Skeletal muscle tissue (tissue), 3 donors: ENCODE measurements at regions not wholly inside any gene's neighbourhood (a gene's known extent, or its start where the extent isn't known, plus 50 kb on each side); places are given as distances from the start of the nearest gene placed in this dataset.
A peak's percentile ranks its signal among the peaks of the same experiment; 100 is the strongest.

Experiments
- H3K27ac ChIP-seq: one replicate; pipeline ENCODE4 v1.7.0; 2013; ENCODE audit warnings: mild to moderate bottlenecking, low read depth, low read length, inconsistent platforms
- H3K27me3 ChIP-seq, 3 donors: one replicate each; pipeline ENCODE4 v1.7.0; 2013; ENCODE audit warnings: low read length in 3 of 3; ENCODE audit not compliant: control insufficient read depth in 3 of 3, insufficient read depth in 3 of 3
- H3K36me3 ChIP-seq, 3 donors: one replicate each; pipeline ENCODE4 v1.7.0; 2013; ENCODE audit warnings: low read length in 3 of 3; ENCODE audit not compliant: control insufficient read depth in 3 of 3, insufficient read depth in 3 of 3
- H3K4me1 ChIP-seq, 3 donors: one replicate each; pipeline ENCODE4 v1.7.0; 2013; ENCODE audit warnings: low read length in 3 of 3, mild to moderate bottlenecking in 3 of 3; ENCODE audit not compliant: control insufficient read depth in 3 of 3, insufficient read depth in 3 of 3
- H3K4me3 ChIP-seq, 3 donors: one replicate each; pipeline ENCODE4 v1.7.0; 2013; ENCODE audit warnings: low read length in 3 of 3
- H3K9ac ChIP-seq, 3 donors: one replicate each; pipeline ENCODE4 v1.7.0; 2013; ENCODE audit warnings: low read length in 3 of 3, mild to moderate bottlenecking in 3 of 3, moderate library complexity in 2 of 3, low read depth in 1 of 3
- H3K9me3 ChIP-seq, 3 donors: one replicate each; pipeline ENCODE4 v1.7.0; 2013; ENCODE audit warnings: low read length in 3 of 3; ENCODE audit not compliant: control insufficient read depth in 3 of 3
- donor health status: Osteomylitis.

- H3K27me3 ChIP-seq: no peaks in the 10 kb centered on the region
- no peak overlapping the region for H3K4me3 ChIP-seq
- H3K36me3 ChIP-seq: no peaks in the 10 kb centered on the region
- no peaks in the 10 kb centered on the region for H3K9me3 ChIP-seq
- no peak overlapping the region for H3K9ac ChIP-seq
- H3K4me1 ChIP-seq: peaks cover 0 to 3% (median 2%) of the 10 kb centered on the region in 3 donors
- H3K27ac ChIP-seq: no peak overlapping the region
These were observed 235.9 kb upstream of the ZNF32 start for GRCh38 chr10:43884501-43885105.

GRCh38 chr10:43882711-43883110, 234.0 kb upstream of the ZNF32 start:
- Histone ChIP-seq H3K36me3 (no peaks in the 10 kb centered on the region), H3K4me3 (no peak overlapping the region), H3K27me3 (no peaks in the 10 kb centered on the region), H3K9ac (no peak overlapping the region), H3K4me1 (peaks cover 0 to 10% (median 7%) of the 10 kb centered on the region in 3 donors), H3K27ac (no peak overlapping the region), H3K9me3 (no peaks in the 10 kb centered on the region)

GRCh38 chr10:43881657-43882056, 233.0 kb upstream of the ZNF32 start:
- no peak overlapping the region for H3K27ac ChIP-seq
- no peak overlapping the region for H3K9ac ChIP-seq
- H3K4me1 ChIP-seq: peaks cover 0 to 11% (median 7%) of the 10 kb centered on the region in 3 donors
- no peaks in the 10 kb centered on the region for H3K27me3 ChIP-seq
- H3K9me3 ChIP-seq: no peaks in the 10 kb centered on the region
- no peaks in the 10 kb centered on the region for H3K36me3 ChIP-seq
- H3K4me3 ChIP-seq: no peak overlapping the region

- Histone ChIP-seq H3K27ac (no peak overlapping the region), H3K9ac (no peak overlapping the region), H3K36me3 (no peaks in the 10 kb centered on the region), H3K4me3 (no peak overlapping the region), H3K9me3 (no peaks in the 10 kb centered on the region), H3K27me3 (no peaks in the 10 kb centered on the region), H3K4me1 (peaks cover 0 to 11% (median 7%) of the 10 kb centered on the region in 3 donors)
These were observed 231.5 kb upstream of the ZNF32 start for GRCh38 chr10:43880160-43880559.

- Histone ChIP-seq H3K4me3 (no peak overlapping the region), H3K27me3 (no peaks in the 10 kb centered on the region), H3K36me3 (no peaks in the 10 kb centered on the region), H3K27ac (no peak overlapping the region), H3K9me3 (no peaks in the 10 kb centered on the region), H3K9ac (no peak overlapping the region), H3K4me1 (peaks cover 0 to 11% (median 7%) of the 10 kb centered on the region in 3 donors)
These were observed 231.1 kb upstream of the ZNF32 start for GRCh38 chr10:43879742-43880141.

- no peaks in the 10 kb centered on the region for H3K27me3 ChIP-seq
- H3K36me3 ChIP-seq: no peaks in the 10 kb centered on the region
- peaks cover 0 to 11% (median 7%) of the 10 kb centered on the region in 3 donors for H3K4me1 ChIP-seq
- peak overlapping the region; percentile 36 for H3K27ac ChIP-seq
- H3K9ac ChIP-seq: no peak overlapping the region
- no peak overlapping the region for H3K4me3 ChIP-seq
- no peaks in the 10 kb centered on the region for H3K9me3 ChIP-seq
These were observed 230.5 kb upstream of the ZNF32 start for GRCh38 chr10:43879162-43879561.

GRCh38 chr10:43878386-43878785, 229.7 kb upstream of the ZNF32 start:
- Histone ChIP-seq H3K9ac (peak overlapping the region in 1 of 3 donors; percentile 54), H3K27ac (peak overlapping the region; percentile 36), H3K4me1 (peaks cover 0 to 11% (median 7%) of the 10 kb centered on the region in 3 donors)

GRCh38 chr10:43876976-43877375, 228.3 kb upstream of the ZNF32 start:
- Histone ChIP-seq H3K9me3 (no peaks in the 10 kb centered on the region), H3K36me3 (no peaks in the 10 kb centered on the region), H3K4me3 (no peak overlapping the region), H3K4me1 (peaks cover 0 to 11% (median 7%) of the 10 kb centered on the region in 3 donors), H3K9ac (no peak overlapping the region), H3K27ac (no peak overlapping the region), H3K27me3 (no peaks in the 10 kb centered on the region)

More at GRCh38 chr10:43878386-43878785, 229.7 kb upstream of the ZNF32 start:
- H3K4me3 ChIP-seq: no peak overlapping the region
- H3K36me3 ChIP-seq: no peaks in the 10 kb centered on the region
- H3K9me3 ChIP-seq: no peaks in the 10 kb centered on the region
- H3K27me3 ChIP-seq: no peaks in the 10 kb centered on the region

GRCh38 chr10:43874984-43875383, 226.3 kb upstream of the ZNF32 start:
- Histone ChIP-seq H3K27me3 (no peaks in the 10 kb centered on the region), H3K36me3 (no peaks in the 10 kb centered on the region), H3K9me3 (no peaks in the 10 kb centered on the region), H3K4me1 (peaks cover 0 to 11% (median 7%) of the 10 kb centered on the region in 3 donors), H3K4me3 (no peak overlapping the region), H3K27ac (no peak overlapping the region), H3K9ac (no peak overlapping the region)

GRCh38 chr10:43873717-43874116, 225.0 kb upstream of the ZNF32 start:
- no peaks in the 10 kb centered on the region for H3K27me3 ChIP-seq
- H3K36me3 ChIP-seq: no peaks in the 10 kb centered on the region
- H3K27ac ChIP-seq: no peak overlapping the region
- H3K4me3 ChIP-seq: no peak overlapping the region
- H3K4me1 ChIP-seq: peaks cover 0 to 14% (median 0%) of the 10 kb centered on the region in 3 donors
- no peak overlapping the region for H3K9ac ChIP-seq
- no peaks in the 10 kb centered on the region for H3K9me3 ChIP-seq
